C4-2B (cell line): ENCODE measurements at regions not wholly inside any gene's neighbourhood (a gene's known extent, or its start where the extent isn't known, plus 50 kb on each side); places are given as distances from the start of the nearest gene placed in this dataset.

Experiments
- ZFX ChIP-seq: fragments of 450-650 bp; IDR thresholded peaks from 2 replicates; pipeline ENCODE4 v1.6.1; 2017
- TF ChIP-seq, protein P1 (sequence below): fragments of 450-650 bp; conservative IDR thresholded peaks from 2 replicates; pipeline ENCODE4 v1.5.1; 2017; ENCODE audit warnings: mild to moderate bottlenecking

DNA sequence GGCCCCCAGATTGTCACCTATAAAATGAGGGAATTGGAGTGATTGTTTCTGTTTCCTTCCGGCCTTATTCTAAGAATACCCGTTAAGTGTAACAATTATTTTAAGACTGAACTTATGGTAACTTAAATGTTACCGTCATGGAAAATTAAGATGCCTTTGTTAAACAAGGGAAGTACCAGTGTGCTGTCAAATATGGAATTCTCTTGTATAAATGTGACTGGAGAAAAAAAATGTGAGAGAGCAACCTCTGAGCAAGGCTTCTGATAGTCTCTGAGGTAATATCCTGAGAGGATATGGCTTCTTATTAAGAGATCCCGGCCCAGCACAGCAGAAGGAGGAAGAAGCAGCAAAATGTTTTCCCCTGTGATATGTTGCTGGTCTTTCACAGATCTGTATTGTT lies 480.7 kb upstream of the ADAMTS9 start:
- TF ChIP-seq, protein P1, sequence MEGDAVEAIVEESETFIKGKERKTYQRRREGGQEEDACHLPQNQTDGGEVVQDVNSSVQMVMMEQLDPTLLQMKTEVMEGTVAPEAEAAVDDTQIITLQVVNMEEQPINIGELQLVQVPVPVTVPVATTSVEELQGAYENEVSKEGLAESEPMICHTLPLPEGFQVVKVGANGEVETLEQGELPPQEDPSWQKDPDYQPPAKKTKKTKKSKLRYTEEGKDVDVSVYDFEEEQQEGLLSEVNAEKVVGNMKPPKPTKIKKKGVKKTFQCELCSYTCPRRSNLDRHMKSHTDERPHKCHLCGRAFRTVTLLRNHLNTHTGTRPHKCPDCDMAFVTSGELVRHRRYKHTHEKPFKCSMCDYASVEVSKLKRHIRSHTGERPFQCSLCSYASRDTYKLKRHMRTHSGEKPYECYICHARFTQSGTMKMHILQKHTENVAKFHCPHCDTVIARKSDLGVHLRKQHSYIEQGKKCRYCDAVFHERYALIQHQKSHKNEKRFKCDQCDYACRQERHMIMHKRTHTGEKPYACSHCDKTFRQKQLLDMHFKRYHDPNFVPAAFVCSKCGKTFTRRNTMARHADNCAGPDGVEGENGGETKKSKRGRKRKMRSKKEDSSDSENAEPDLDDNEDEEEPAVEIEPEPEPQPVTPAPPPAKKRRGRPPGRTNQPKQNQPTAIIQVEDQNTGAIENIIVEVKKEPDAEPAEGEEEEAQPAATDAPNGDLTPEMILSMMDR, result no peak
- no peak for TF ChIP-seq ZFX
